Prostate gland (tissue), 2 donors: ENCODE measurements at regions not wholly inside any gene's neighbourhood (a gene's known extent, or its start where the extent isn't known, plus 50 kb on each side); places are given as distances from the start of the nearest gene placed in this dataset.

Source experiments
- CTCF ChIP-seq, 4 experiments: fragments of 200-600 bp in 2 of 4; fragments of 450-650 bp in 2 of 4; sonication (generic) in 2 of 4; IDR thresholded peaks; 1 replicate in 3 of 4; 2 replicates in 1 of 4; pipeline ENCODE4 v1.5.1; 2016 to 2019; ENCODE audit warnings: antibody characterized with exemption in 4 of 4, mild to moderate bottlenecking in 2 of 4, moderate library complexity in 2 of 4
- POLR2A ChIP-seq: fragments of 450-650 bp; IDR thresholded peaks from one replicate; pipeline ENCODE4 v1.6.1; 2016; ENCODE audit warnings: antibody characterized with exemption, mild to moderate bottlenecking

- TF ChIP-seq CTCF (IDR thresholded peaks at IDR 0.05) (no peak), POLR2A (no peak)
Observed at GRCh38 chr4:124035364-124036041, 638.9 kb downstream of the SPRY1 start.
